ENCODE measurements at regions not wholly inside any gene's neighbourhood (a gene's known extent, or its start where the extent isn't known, plus 50 kb on each side); places are given as distances from the start of the nearest gene placed in this dataset.

DNA sequence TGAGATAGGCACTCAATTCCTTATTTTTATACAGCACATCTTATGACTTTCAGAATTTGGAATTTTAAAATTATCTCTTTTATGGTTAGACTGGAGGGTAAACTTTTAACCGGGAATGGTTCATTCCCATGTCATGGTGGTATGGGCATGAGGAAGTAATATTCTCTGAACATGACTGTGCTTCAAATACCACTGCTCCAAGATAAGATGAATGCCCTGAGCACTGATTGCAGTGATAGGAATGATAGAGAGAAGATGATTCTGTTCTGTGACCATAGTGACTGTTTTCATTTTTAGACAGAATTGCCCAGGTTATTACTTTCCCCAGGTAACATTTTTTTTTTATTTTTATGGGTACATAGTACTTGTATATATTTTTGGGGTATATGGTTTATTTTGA lies 187.4 kb downstream of the ATOH1 start:
- no peak for TF ChIP-seq CTBP1 (IDR thresholded peaks at IDR 0.05; ENCODE audit: borderline replicate concordance)
- TF ChIP-seq FOXK2 (IDR thresholded peaks at IDR 0.05), result no peak
- TF ChIP-seq, protein P1, sequence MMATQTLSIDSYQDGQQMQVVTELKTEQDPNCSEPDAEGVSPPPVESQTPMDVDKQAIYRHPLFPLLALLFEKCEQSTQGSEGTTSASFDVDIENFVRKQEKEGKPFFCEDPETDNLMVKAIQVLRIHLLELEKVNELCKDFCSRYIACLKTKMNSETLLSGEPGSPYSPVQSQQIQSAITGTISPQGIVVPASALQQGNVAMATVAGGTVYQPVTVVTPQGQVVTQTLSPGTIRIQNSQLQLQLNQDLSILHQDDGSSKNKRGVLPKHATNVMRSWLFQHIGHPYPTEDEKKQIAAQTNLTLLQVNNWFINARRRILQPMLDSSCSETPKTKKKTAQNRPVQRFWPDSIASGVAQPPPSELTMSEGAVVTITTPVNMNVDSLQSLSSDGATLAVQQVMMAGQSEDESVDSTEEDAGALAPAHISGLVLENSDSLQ (IDR thresholded peaks at IDR 0.05), result no peak
- TF ChIP-seq ZNF384 (IDR thresholded peaks at IDR 0.05), result no peak
- no peak for TF ChIP-seq BHLHE40 (IDR thresholded peaks at IDR 0.05; ENCODE audit: borderline replicate concordance)
- no peak for TF ChIP-seq ARNT (IDR thresholded peaks at IDR 0.05)
- TF ChIP-seq SP1 (IDR thresholded peaks at IDR 0.05), result no peak
- TF ChIP-seq FOXM1 (IDR thresholded peaks at IDR 0.05; ENCODE audit: borderline replicate concordance), result no peak
